KOPT-K1 (cell line): ENCODE measurements at regions not wholly inside any gene's neighbourhood (a gene's known extent, or its start where the extent isn't known, plus 50 kb on each side); places are given as distances from the start of the nearest gene placed in this dataset.

Experiments
- H3K27ac ChIP-seq: fragments of 200-600 bp; sonication (generic); 2 replicates; pipeline ENCODE4 v1.5.1; 2016; ENCODE audit warnings: antibody characterized with exemption, mild to moderate bottlenecking, low read depth, low read length; ENCODE audit not compliant: poor library complexity, severe bottlenecking
- H3K36me3 ChIP-seq: fragments of 200-600 bp; sonication (generic); 2 replicates; pipeline ENCODE4 v1.5.1; 2017; ENCODE audit warnings: antibody characterized with exemption, mild to moderate bottlenecking, low read length, moderate library complexity; ENCODE audit not compliant: insufficient read depth
- H3K9me3 ChIP-seq: fragments of 200-600 bp; sonication (generic); 2 replicates; pipeline ENCODE4 v1.5.1; 2017; ENCODE audit warnings: antibody characterized with exemption, low read length, mild to moderate bottlenecking; ENCODE audit not compliant: insufficient read depth, poor library complexity, severe bottlenecking

- H3K9me3 ChIP-seq, result peaks cover 6% of the 10 kb centered on the region
- H3K36me3 ChIP-seq, result no peaks in the 10 kb centered on the region
- H3K27ac ChIP-seq, result no peak overlapping the region
Observed at GRCh38 chr2:45207101-45207500, 197.8 kb upstream of the SIX2 start.

- Histone ChIP-seq H3K9me3 (peaks cover 12% of the 10 kb centered on the region), H3K27ac (no peak overlapping the region), H3K36me3 (no peaks in the 10 kb centered on the region)
Observed at GRCh38 chr2:45205985-45206384, 196.7 kb upstream of the SIX2 start.

- H3K27ac ChIP-seq, result no peak overlapping the region
- H3K9me3 ChIP-seq, result peaks cover 12% of the 10 kb centered on the region
- no peaks in the 10 kb centered on the region for H3K36me3 ChIP-seq
Observed at GRCh38 chr2:45205480-45205879, 196.2 kb upstream of the SIX2 start.

GRCh38 chr2:45203400-45203799 lies 194.1 kb upstream of the SIX2 start:
- H3K27ac ChIP-seq, result no peak overlapping the region
- H3K36me3 ChIP-seq, result no peaks in the 10 kb centered on the region
- H3K9me3 ChIP-seq, result peaks cover 12% of the 10 kb centered on the region

- Histone ChIP-seq H3K27ac (no peak overlapping the region), H3K9me3 (peaks cover 12% of the 10 kb centered on the region), H3K36me3 (no peaks in the 10 kb centered on the region)
Observed at GRCh38 chr2:45199973-45200372, 190.7 kb upstream of the SIX2 start.

- H3K27ac ChIP-seq, result no peak overlapping the region
- H3K36me3 ChIP-seq, result no peaks in the 10 kb centered on the region
- no peaks in the 10 kb centered on the region for H3K9me3 ChIP-seq
Observed at GRCh38 chr2:45195916-45196315, 186.7 kb upstream of the SIX2 start.

GRCh38 chr2:45194596-45194995 lies 185.3 kb upstream of the SIX2 start:
- Histone ChIP-seq H3K9me3 (no peaks in the 10 kb centered on the region), H3K27ac (no peak overlapping the region), H3K36me3 (no peaks in the 10 kb centered on the region)

GRCh38 chr2:45193581-45193980 lies 184.3 kb upstream of the SIX2 start:
- no peaks in the 10 kb centered on the region for H3K36me3 ChIP-seq
- H3K9me3 ChIP-seq, result no peaks in the 10 kb centered on the region
- H3K27ac ChIP-seq, result no peak overlapping the region

- H3K27ac ChIP-seq, result no peak overlapping the region
- H3K9me3 ChIP-seq, result no peaks in the 10 kb centered on the region
- no peaks in the 10 kb centered on the region for H3K36me3 ChIP-seq
Observed at GRCh38 chr2:45192991-45193390, 183.7 kb upstream of the SIX2 start.

GRCh38 chr2:45192481-45192880 lies 183.2 kb upstream of the SIX2 start:
- Histone ChIP-seq H3K9me3 (no peaks in the 10 kb centered on the region), H3K36me3 (no peaks in the 10 kb centered on the region), H3K27ac (no peak overlapping the region)

- H3K9me3 ChIP-seq, result no peaks in the 10 kb centered on the region
- no peak overlapping the region for H3K27ac ChIP-seq
- H3K36me3 ChIP-seq, result no peaks in the 10 kb centered on the region
Observed at GRCh38 chr2:45191976-45192375, 182.7 kb upstream of the SIX2 start.

- H3K27ac ChIP-seq, result no peak overlapping the region
Observed at GRCh38 chr2:45191146-45191863, 182.1 kb upstream of the SIX2 start.

GRCh38 chr2:45190481-45190942 lies 181.3 kb upstream of the SIX2 start:
- Histone ChIP-seq H3K36me3 (no peaks in the 10 kb centered on the region), H3K27ac (no peak overlapping the region)

More at GRCh38 chr2:45191146-45191863, 182.1 kb upstream of the SIX2 start:
- Histone ChIP-seq H3K9me3 (no peaks in the 10 kb centered on the region), H3K36me3 (no peaks in the 10 kb centered on the region)

GRCh38 chr2:45184606-45185005 lies 175.4 kb upstream of the SIX2 start:
- Histone ChIP-seq H3K36me3 (no peaks in the 10 kb centered on the region), H3K9me3 (no peaks in the 10 kb centered on the region), H3K27ac (no peak overlapping the region)

More at GRCh38 chr2:45190481-45190942, 181.3 kb upstream of the SIX2 start:
- H3K9me3 ChIP-seq, result no peaks in the 10 kb centered on the region

GRCh38 chr2:45182667-45183295 lies 173.5 kb upstream of the SIX2 start:
- Histone ChIP-seq H3K27ac (no peak overlapping the region), H3K36me3 (no peaks in the 10 kb centered on the region), H3K9me3 (no peaks in the 10 kb centered on the region)

GRCh38 chr2:45180779-45181178 lies 171.5 kb upstream of the SIX2 start:
- no peaks in the 10 kb centered on the region for H3K36me3 ChIP-seq
- H3K9me3 ChIP-seq, result no peaks in the 10 kb centered on the region
- no peak overlapping the region for H3K27ac ChIP-seq
